Smooth muscle cell (in vitro differentiated cells): ENCODE measurements at regions not wholly inside any gene's neighbourhood (a gene's known extent, or its start where the extent isn't known, plus 50 kb on each side); places are given as distances from the start of the nearest gene placed in this dataset.
A peak's percentile ranks its signal among the peaks of the same experiment; 100 is the strongest.

Experiments
- DNase-seq: peaks from one replicate; lab custom pipeline; 2025; ENCODE audit not compliant: unreplicated experiment; lab: John Stamatoyannopoulos, UW
- H2AFZ ChIP-seq: fragments of 200-600 bp; sonication (generic); 2 replicates; pipeline ENCODE4 v1.6.0; 2016; ENCODE audit warnings: antibody characterized with exemption, low read depth, mild to moderate bottlenecking
- H3F3A ChIP-seq: fragments of 200-600 bp; sonication (generic); 2 replicates; pipeline ENCODE4 v1.6.0; 2017; ENCODE audit warnings: antibody characterized with exemption, low read depth
- H3K27ac ChIP-seq: fragments of 200-600 bp; sonication (generic); 2 replicates; pipeline ENCODE4 v1.5.1; 2016; ENCODE audit warnings: low read depth, mild to moderate bottlenecking
- H3K27me3 ChIP-seq: fragments of 200-600 bp; sonication (generic); 2 replicates; pipeline ENCODE4 v1.6.1; 2016; ENCODE audit warnings: low read depth, mild to moderate bottlenecking
- H3K36me3 ChIP-seq: fragments of 200-600 bp; sonication (generic); 2 replicates; pipeline ENCODE4 v1.5.1; 2016; ENCODE audit warnings: low read depth
- H3K4me1 ChIP-seq: fragments of 200-600 bp; sonication (generic); 2 replicates; pipeline ENCODE4 v1.5.1; 2016; ENCODE audit warnings: low read depth
- H3K4me2 ChIP-seq: fragments of 200-600 bp; sonication (generic); 2 replicates; pipeline ENCODE4 v1.6.0; 2016; ENCODE audit warnings: mild to moderate bottlenecking
- H3K4me3 ChIP-seq: fragments of 200-600 bp; sonication (generic); 2 replicates; pipeline ENCODE4 v1.5.1; 2016; ENCODE audit warnings: mild to moderate bottlenecking
- H3K79me2 ChIP-seq: fragments of 200-600 bp; sonication (generic); 2 replicates; pipeline ENCODE4 v1.6.0; 2016; ENCODE audit warnings: low read depth, mild to moderate bottlenecking
- H3K9ac ChIP-seq: fragments of 200-600 bp; sonication (generic); 2 replicates; pipeline ENCODE4 v1.6.0; 2016; ENCODE audit warnings: low read depth
- H3K9me3 ChIP-seq: fragments of 200-600 bp; sonication (generic); replicated peaks from 2 replicates; pipeline ENCODE4 v1.5.1; 2016; ENCODE audit warnings: low read depth
- H4K20me1 ChIP-seq: fragments of 200-600 bp; sonication (generic); 2 replicates; pipeline ENCODE4 v1.6.0; 2016; ENCODE audit warnings: low read depth
- WGBS: methylation state at CpG from one replicate; pipeline ENCODE4 v1.1.7; 2016; ENCODE audit warnings: low lambda C conversion rate; 5-methylcytosine and 5-hydroxymethylcytosine counted together
- TF ChIP-seq, protein P1 (sequence below): fragments of 200-600 bp; sonication (generic); IDR thresholded peaks from 2 replicates; pipeline ENCODE4 v1.5.1; 2017; ENCODE audit warnings: borderline replicate concordance, mild to moderate bottlenecking, antibody characterized with exemption; ENCODE audit not compliant: insufficient read depth, poor library complexity, severe bottlenecking

GRCh38 chr1:234928642-234929041 is 200.0 kb downstream of the TOMM20 start:
- Histone ChIP-seq H3K79me2 (no peaks in the 10 kb centered on the region), H4K20me1 (no peaks in the 10 kb centered on the region), H3K9me3 (no peaks in the 10 kb centered on the region), H3K4me2 (no peak overlapping the region), H3K9ac (no peak overlapping the region), H3F3A (peaks cover 15% of the 10 kb centered on the region), H2AFZ (peak overlapping the region; percentile 44), H3K36me3 (no peaks in the 10 kb centered on the region), H3K27ac (no peak overlapping the region), H3K4me3 (no peak overlapping the region), H3K4me1 (peaks cover 20% of the 10 kb centered on the region), H3K27me3 (no peaks in the 10 kb centered on the region)
- 96% methylated on average over 5 of the region's 5 CpGs for WGBS
- DNase-seq = no peak
- TF ChIP-seq, protein P1, sequence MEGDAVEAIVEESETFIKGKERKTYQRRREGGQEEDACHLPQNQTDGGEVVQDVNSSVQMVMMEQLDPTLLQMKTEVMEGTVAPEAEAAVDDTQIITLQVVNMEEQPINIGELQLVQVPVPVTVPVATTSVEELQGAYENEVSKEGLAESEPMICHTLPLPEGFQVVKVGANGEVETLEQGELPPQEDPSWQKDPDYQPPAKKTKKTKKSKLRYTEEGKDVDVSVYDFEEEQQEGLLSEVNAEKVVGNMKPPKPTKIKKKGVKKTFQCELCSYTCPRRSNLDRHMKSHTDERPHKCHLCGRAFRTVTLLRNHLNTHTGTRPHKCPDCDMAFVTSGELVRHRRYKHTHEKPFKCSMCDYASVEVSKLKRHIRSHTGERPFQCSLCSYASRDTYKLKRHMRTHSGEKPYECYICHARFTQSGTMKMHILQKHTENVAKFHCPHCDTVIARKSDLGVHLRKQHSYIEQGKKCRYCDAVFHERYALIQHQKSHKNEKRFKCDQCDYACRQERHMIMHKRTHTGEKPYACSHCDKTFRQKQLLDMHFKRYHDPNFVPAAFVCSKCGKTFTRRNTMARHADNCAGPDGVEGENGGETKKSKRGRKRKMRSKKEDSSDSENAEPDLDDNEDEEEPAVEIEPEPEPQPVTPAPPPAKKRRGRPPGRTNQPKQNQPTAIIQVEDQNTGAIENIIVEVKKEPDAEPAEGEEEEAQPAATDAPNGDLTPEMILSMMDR = no peak

GRCh38 chr1:234927971-234928640 is 200.5 kb downstream of the TOMM20 start:
- H3K9ac ChIP-seq = no peak overlapping the region
- H2AFZ ChIP-seq = no peak overlapping the region
- TF ChIP-seq, protein P1 = no peak
- no peaks in the 10 kb centered on the region for H3K79me2 ChIP-seq
- no peak overlapping the region for H3K4me3 ChIP-seq
- no peak for DNase-seq
- H3F3A ChIP-seq = peaks cover 12% of the 10 kb centered on the region
- no peaks in the 10 kb centered on the region for H3K9me3 ChIP-seq
- H3K36me3 ChIP-seq = no peaks in the 10 kb centered on the region
- H3K4me1 ChIP-seq = peaks cover 20% of the 10 kb centered on the region
- H4K20me1 ChIP-seq = no peaks in the 10 kb centered on the region
- no peak overlapping the region for H3K27ac ChIP-seq
- H3K27me3 ChIP-seq = no peaks in the 10 kb centered on the region
- WGBS = 76% methylated on average over 10 of the region's 10 CpGs
- H3K4me2 ChIP-seq = no peak overlapping the region

- Histone ChIP-seq H3F3A (peaks cover 12% of the 10 kb centered on the region), H3K36me3 (no peaks in the 10 kb centered on the region), H3K4me2 (no peak overlapping the region), H3K4me3 (no peak overlapping the region), H3K79me2 (no peaks in the 10 kb centered on the region), H3K27ac (no peak overlapping the region), H2AFZ (no peak overlapping the region), H3K9me3 (no peaks in the 10 kb centered on the region), H3K9ac (no peak overlapping the region), H3K27me3 (no peaks in the 10 kb centered on the region), H3K4me1 (peaks cover 20% of the 10 kb centered on the region), H4K20me1 (no peaks in the 10 kb centered on the region)
- no peak for DNase-seq
- WGBS = 93% methylated on average over 10 of the region's 10 CpGs
- TF ChIP-seq, protein P1 = no peak
Measured at GRCh38 chr1:234927312-234927970, 201.2 kb downstream of the TOMM20 start.
